Sigmoid colon (tissue), 4 donors: ENCODE measurements at regions not wholly inside any gene's neighbourhood (a gene's known extent, or its start where the extent isn't known, plus 50 kb on each side); places are given as distances from the start of the nearest gene placed in this dataset.

Experiments used
- EP300 ChIP-seq, 4 donors: sonication (generic); formaldehyde crosslinking; IDR thresholded peaks; one replicate each; pipeline ENCODE4 v1.6.1; 2017; ENCODE audit warnings: antibody characterized with exemption in 4 of 4
- TF ChIP-seq, protein P1 (sequence below), 4 experiments: fragments of 450-650 bp in 3 of 4; fragments of 200-600 bp in 1 of 4; IDR thresholded peaks; one replicate each; pipeline ENCODE4 v1.5.1; 2016 to 2019; ENCODE audit warnings: antibody characterized with exemption in 4 of 4, mild to moderate bottlenecking in 3 of 4, moderate library complexity in 2 of 4

DNA sequence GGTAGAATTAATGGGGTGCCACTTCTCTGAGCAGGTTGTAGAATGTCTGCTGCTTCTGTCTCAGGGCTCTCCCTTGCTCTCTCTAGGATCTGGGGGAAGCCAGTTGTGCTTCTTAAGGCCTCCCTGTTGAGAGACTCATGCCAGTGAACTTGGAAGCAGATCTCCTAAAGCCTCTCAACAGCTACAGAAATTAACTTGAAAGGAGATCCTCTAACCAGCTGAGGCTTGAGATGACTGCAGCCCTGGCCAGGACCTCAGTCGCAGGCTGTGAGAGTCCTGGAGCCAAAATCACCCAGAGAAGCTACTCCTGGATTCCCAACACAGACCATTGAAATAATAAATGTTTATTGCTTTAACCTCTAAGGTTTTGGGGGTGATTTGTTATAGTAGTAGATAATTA, 180.2 kb upstream of the MARCKS start:
- TF ChIP-seq EP300 (IDR thresholded peaks at IDR 0.05): no peak
- TF ChIP-seq, protein P1, sequence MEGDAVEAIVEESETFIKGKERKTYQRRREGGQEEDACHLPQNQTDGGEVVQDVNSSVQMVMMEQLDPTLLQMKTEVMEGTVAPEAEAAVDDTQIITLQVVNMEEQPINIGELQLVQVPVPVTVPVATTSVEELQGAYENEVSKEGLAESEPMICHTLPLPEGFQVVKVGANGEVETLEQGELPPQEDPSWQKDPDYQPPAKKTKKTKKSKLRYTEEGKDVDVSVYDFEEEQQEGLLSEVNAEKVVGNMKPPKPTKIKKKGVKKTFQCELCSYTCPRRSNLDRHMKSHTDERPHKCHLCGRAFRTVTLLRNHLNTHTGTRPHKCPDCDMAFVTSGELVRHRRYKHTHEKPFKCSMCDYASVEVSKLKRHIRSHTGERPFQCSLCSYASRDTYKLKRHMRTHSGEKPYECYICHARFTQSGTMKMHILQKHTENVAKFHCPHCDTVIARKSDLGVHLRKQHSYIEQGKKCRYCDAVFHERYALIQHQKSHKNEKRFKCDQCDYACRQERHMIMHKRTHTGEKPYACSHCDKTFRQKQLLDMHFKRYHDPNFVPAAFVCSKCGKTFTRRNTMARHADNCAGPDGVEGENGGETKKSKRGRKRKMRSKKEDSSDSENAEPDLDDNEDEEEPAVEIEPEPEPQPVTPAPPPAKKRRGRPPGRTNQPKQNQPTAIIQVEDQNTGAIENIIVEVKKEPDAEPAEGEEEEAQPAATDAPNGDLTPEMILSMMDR (IDR thresholded peaks at IDR 0.05): no peak
